ENCODE measurements at regions not wholly inside any gene's neighbourhood (a gene's known extent, or its start where the extent isn't known, plus 50 kb on each side); places are given as distances from the start of the nearest gene placed in this dataset.

DNA sequence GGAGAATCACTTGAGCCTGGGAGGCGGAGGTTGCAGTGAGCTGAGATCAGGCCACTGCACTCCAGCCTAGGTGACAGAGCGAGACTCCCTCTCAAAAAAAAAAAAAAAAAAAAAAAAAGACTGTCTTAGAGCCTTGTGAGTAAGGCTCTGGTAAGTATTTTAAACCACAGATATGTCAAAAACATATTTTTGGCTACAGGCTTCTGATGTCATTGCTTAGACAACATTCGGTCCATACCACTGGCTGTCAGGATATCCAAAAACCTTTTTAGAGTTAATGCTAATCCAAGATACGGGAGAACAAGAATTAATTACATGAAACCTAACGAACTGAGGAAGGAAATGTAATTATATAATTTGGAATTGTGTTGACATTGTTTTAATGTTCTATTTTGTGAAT is 999.5 kb upstream of the PABPC4L start:
- no peaks in the 10 kb centered on the region for H3K9me3 ChIP-seq
- intact Hi-C loops (cut with DNase I; ENCODE audit: low total_unique reads) = no loop called here
- no peak overlapping the region for H3K27ac ChIP-seq
- TF ChIP-seq CTCF (IDR thresholded peaks at IDR 0.05) (no peak), POLR2A (IDR thresholded peaks at IDR 0.05) (no peak)
- no peaks in the 10 kb centered on the region for H3K36me3 ChIP-seq
- H3K4me3 ChIP-seq = no peak overlapping the region
- DNase-seq = no peak
- no peaks in the 10 kb centered on the region for H3K27me3 ChIP-seq
- no peaks in the 10 kb centered on the region for H3K4me1 ChIP-seq

DNA sequence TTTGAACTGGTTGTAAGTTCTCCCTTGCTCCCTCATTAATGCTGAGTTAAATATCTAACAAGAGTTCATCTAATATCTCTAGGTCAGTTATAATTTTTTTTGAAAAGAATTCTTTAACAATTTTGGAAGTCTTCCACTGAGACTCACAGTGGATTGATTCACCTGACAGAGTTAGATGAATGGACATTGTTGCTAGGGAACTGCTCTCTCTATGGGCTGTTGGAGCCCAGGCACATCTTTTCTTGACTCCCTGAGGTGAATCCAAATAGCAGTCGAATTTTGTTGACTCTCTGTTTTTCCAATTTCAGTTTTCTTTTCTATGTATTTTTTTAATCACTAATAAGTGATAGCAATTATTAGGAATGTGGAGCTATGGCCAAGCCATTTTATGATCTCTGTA is 996.1 kb upstream of the PABPC4L start:
- no peak overlapping the region for H3K4me3 ChIP-seq
- no peaks in the 10 kb centered on the region for H3K9me3 ChIP-seq
- no peaks in the 10 kb centered on the region for H3K27me3 ChIP-seq
- H3K36me3 ChIP-seq = no peaks in the 10 kb centered on the region
- H3K4me1 ChIP-seq = no peaks in the 10 kb centered on the region
- intact Hi-C loops (cut with DNase I; ENCODE audit: low total_unique reads) = no loop called here
- no peak overlapping the region for H3K27ac ChIP-seq
- no peak for TF ChIP-seq CTCF (IDR thresholded peaks at IDR 0.05)
- no peak for DNase-seq

GRCh38 chr4:135194477-135194876 is 992.9 kb upstream of the PABPC4L start:
- H3K4me3 ChIP-seq = no peak overlapping the region
- no peaks in the 10 kb centered on the region for H3K36me3 ChIP-seq
- H3K27me3 ChIP-seq = no peaks in the 10 kb centered on the region
- H3K27ac ChIP-seq = no peak overlapping the region
- intact Hi-C loops (cut with DNase I; ENCODE audit: low total_unique reads) = no loop called here
- TF ChIP-seq POLR2A (IDR thresholded peaks at IDR 0.05) (no peak), CTCF (IDR thresholded peaks at IDR 0.05) (no peak)
- no peaks in the 10 kb centered on the region for H3K9me3 ChIP-seq
- no peaks in the 10 kb centered on the region for H3K4me1 ChIP-seq
- no peak for DNase-seq

DNA sequence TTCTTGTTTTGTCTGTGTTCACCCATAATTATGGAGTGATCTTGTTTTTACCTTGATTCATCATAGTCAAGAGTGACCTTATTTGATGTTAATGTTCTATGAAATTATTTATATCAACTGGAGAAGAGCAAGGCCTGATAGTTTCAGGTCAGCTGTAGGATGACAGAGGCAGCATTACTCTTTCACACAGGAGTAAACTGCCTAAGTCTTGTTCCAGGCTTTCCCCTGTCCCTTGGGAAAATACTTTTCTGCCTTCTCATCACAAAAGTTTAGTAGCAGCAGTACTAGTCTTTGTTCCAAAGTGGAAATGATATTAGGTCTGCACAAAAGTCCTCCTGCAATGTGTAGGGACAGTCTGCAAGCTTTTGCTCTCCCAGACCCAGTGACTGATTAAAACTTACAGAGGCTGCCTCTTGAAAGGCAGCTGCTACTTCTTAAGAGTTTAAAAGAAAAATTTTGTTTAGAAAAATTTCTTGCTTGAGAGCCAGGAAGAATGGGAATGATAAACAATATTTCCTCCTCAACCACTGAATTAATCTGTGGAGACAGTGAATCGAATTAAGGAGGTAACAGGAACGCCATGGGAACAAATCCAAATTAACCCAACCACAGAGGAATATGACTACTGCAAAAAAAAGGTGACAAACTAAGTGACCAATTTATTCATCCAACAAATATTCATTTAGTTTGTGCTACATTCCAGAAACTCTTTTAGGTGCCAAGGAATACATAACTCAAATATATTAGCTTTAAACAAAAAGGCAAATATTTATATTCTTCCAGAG is 991.4 kb upstream of the PABPC4L start:
- no peaks in the 10 kb centered on the region for H3K9me3 ChIP-seq
- TF ChIP-seq POLR2A (IDR thresholded peaks at IDR 0.05) (no peak), CTCF (IDR thresholded peaks at IDR 0.05) (no peak)
- H3K27me3 ChIP-seq = no peaks in the 10 kb centered on the region
- no peaks in the 10 kb centered on the region for H3K4me1 ChIP-seq
- no peak overlapping the region for H3K27ac ChIP-seq
- intact Hi-C loops (cut with DNase I; ENCODE audit: low total_unique reads) = no loop called here
- no peaks in the 10 kb centered on the region for H3K36me3 ChIP-seq
- no peak for DNase-seq
- H3K4me3 ChIP-seq = no peak overlapping the region

DNA sequence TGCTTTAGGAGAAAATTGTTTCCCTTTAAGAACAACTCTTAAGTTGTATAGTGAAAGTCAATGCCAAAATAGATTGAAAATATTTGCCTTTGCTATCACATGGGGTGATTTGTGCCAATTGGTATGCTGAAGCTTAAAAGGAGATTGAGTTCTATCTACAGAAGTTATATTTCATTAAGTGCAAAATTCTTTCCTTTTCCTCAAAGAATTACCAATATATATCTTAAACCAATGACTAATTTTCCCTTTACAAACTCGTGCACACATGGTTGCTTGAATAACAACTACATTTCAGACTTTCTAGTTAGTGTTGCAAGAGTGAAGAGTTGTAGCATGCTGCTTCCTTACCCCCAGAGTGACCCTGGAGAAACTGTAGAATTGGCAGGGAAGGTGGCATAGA is 990.0 kb upstream of the PABPC4L start:
- Histone ChIP-seq H3K9me3 (no peaks in the 10 kb centered on the region), H3K4me1 (no peaks in the 10 kb centered on the region), H3K36me3 (no peaks in the 10 kb centered on the region), H3K4me3 (no peak overlapping the region), H3K27ac (no peak overlapping the region), H3K27me3 (no peaks in the 10 kb centered on the region)
- intact Hi-C loops (cut with DNase I; ENCODE audit: low total_unique reads) = no loop called here
- no peak for DNase-seq
- TF ChIP-seq CTCF (IDR thresholded peaks at IDR 0.05) (no peak), POLR2A (IDR thresholded peaks at IDR 0.05) (no peak)
